A549 (cell line): ENCODE measurements at regions not wholly inside any gene's neighbourhood (a gene's known extent, or its start where the extent isn't known, plus 50 kb on each side); places are given as distances from the start of the nearest gene placed in this dataset.

Experiments
- CTCF ChIP-seq: fragments of >200 bp; sonication (Bioruptor Twin); formaldehyde crosslinking; IDR thresholded peaks from 3 replicates; pipeline ENCODE4 v1.5.1; 2016
- E2F6 ChIP-seq: IDR thresholded peaks from 2 replicates; pipeline ENCODE4 v1.6.1; 2012; ENCODE audit warnings: low read depth, borderline replicate concordance
- EP300 ChIP-seq, 2 experiments: fragments of >200 bp; sonication (Bioruptor Twin); formaldehyde crosslinking; IDR thresholded peaks; 2 replicates in 1 of 2; 3 replicates in 1 of 2; pipeline ENCODE4 v1.6.1; 2016 to 2017
- HDAC2 ChIP-seq: fragments of 200-600 bp; sonication (generic); IDR thresholded peaks from 2 replicates; pipeline ENCODE4 v1.6.1; 2016
- MAFK ChIP-seq: fragments of 450-650 bp; IDR thresholded peaks from 2 replicates; pipeline ENCODE4 v1.6.1; 2014; ENCODE audit not compliant: partially characterized antibody
- MAZ ChIP-seq: fragments of 150-350 bp; IDR thresholded peaks from 2 replicates; pipeline ENCODE4 v1.6.1; 2014; ENCODE audit warnings: antibody characterized with exemption, low read depth, low read length, borderline replicate concordance
- POLR2A ChIP-seq: IDR thresholded peaks from 2 replicates; pipeline ENCODE4 v1.6.1; 2012; ENCODE audit warnings: mild to moderate bottlenecking, low read length
- POLR2AphosphoS2 ChIP-seq: conservative IDR thresholded peaks from 2 replicates; pipeline ENCODE4 v1.6.1; 2012; ENCODE audit warnings: low read length, improper control_type of control experiment, inconsistent platforms
- RARB ChIP-seq: fragments of 250-450 bp; sonication (Bioruptor Pico); IDR thresholded peaks from 2 replicates; pipeline ENCODE4 v1.8.0; 2021; ENCODE audit warnings: mild to moderate bottlenecking, moderate library complexity
- RFX5 ChIP-seq: fragments of 450-650 bp; IDR thresholded peaks from 2 replicates; pipeline ENCODE4 v1.7.1; 2014; ENCODE audit warnings: antibody characterized with exemption, mild to moderate bottlenecking, moderate library complexity
- SMC3 ChIP-seq: fragments of >200 bp; sonication (Bioruptor Twin); formaldehyde crosslinking; IDR thresholded peaks from 3 replicates; pipeline ENCODE4 v1.6.1; 2018; ENCODE audit warnings: inconsistent platforms
- TP53 ChIP-seq: fragments of 250-450 bp; sonication (Bioruptor Pico); IDR thresholded peaks from 2 replicates; pipeline ENCODE4 v1.5.0; 2021; ENCODE audit warnings: mild to moderate bottlenecking, moderate library complexity
- ZNF302 ChIP-seq: fragments of 250-450 bp; sonication (Bioruptor Pico); IDR thresholded peaks from 2 replicates; pipeline ENCODE4 v1.9.0; 2021; ENCODE audit warnings: inconsistent platforms, mild to moderate bottlenecking, moderate library complexity

- no peak for TF ChIP-seq CTCF
- no peak for TF ChIP-seq HDAC2
- TF ChIP-seq EP300 (IDR thresholded peaks at IDR 0.05) = peak in 1 of 2 experiments; percentile 61; a peak in 1 of 5 replicates
- TF ChIP-seq POLR2A = no peak
- no peak for TF ChIP-seq ZNF302 (CRISPR knock-in tag)
- TF ChIP-seq POLR2AphosphoS2 = no peak
- no peak for TF ChIP-seq RFX5
- no peak for TF ChIP-seq MAZ
- no peak for TF ChIP-seq TP53
- peak; percentile 97 for TF ChIP-seq MAFK
- TF ChIP-seq SMC3 = no peak
- TF ChIP-seq E2F6 = no peak
- TF ChIP-seq RARB (CRISPR knock-in tag) = no peak
These were observed 88.2 kb downstream of the PSMG1 start for GRCh38 chr21:39094847-39095579.
